ENCODE measurements at regions not wholly inside any gene's neighbourhood (a gene's known extent, or its start where the extent isn't known, plus 50 kb on each side); places are given as distances from the start of the nearest gene placed in this dataset.

DNA sequence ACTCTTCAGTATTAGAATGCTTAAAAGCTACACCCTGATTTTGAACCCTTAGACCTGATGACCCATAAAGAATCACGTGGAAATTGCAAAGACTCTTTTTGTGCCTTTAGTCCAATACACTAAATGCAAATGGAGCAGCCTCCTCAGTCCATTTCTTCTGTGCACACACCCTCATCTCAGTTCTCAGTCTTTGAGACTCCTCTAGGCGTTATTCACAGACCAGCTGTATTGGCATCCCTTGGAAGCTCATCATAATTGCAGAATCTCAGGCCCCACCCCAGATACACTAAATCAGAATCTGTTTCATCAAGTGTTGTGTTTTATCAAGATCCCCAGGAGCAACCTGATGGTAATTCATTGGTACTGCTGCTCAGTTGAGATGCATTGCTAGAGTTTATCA, 335.0 kb upstream of the ATP5MC3 start:
- TF ChIP-seq, protein P1, sequence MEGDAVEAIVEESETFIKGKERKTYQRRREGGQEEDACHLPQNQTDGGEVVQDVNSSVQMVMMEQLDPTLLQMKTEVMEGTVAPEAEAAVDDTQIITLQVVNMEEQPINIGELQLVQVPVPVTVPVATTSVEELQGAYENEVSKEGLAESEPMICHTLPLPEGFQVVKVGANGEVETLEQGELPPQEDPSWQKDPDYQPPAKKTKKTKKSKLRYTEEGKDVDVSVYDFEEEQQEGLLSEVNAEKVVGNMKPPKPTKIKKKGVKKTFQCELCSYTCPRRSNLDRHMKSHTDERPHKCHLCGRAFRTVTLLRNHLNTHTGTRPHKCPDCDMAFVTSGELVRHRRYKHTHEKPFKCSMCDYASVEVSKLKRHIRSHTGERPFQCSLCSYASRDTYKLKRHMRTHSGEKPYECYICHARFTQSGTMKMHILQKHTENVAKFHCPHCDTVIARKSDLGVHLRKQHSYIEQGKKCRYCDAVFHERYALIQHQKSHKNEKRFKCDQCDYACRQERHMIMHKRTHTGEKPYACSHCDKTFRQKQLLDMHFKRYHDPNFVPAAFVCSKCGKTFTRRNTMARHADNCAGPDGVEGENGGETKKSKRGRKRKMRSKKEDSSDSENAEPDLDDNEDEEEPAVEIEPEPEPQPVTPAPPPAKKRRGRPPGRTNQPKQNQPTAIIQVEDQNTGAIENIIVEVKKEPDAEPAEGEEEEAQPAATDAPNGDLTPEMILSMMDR (IDR thresholded peaks at IDR 0.05; ENCODE audit: insufficient read depth, low read depth, low read length), result no peak
- no peak for TF ChIP-seq EZH2 (IDR thresholded peaks at IDR 0.05; ENCODE audit: insufficient read depth, low read length)
